ENCODE measurements at regions not wholly inside any gene's neighbourhood (a gene's known extent, or its start where the extent isn't known, plus 50 kb on each side); places are given as distances from the start of the nearest gene placed in this dataset.

- TF ChIP-seq EZH2 (IDR thresholded peaks at IDR 0.05; ENCODE audit: borderline replicate concordance, low read length), result no peak
- TF ChIP-seq, protein P1, sequence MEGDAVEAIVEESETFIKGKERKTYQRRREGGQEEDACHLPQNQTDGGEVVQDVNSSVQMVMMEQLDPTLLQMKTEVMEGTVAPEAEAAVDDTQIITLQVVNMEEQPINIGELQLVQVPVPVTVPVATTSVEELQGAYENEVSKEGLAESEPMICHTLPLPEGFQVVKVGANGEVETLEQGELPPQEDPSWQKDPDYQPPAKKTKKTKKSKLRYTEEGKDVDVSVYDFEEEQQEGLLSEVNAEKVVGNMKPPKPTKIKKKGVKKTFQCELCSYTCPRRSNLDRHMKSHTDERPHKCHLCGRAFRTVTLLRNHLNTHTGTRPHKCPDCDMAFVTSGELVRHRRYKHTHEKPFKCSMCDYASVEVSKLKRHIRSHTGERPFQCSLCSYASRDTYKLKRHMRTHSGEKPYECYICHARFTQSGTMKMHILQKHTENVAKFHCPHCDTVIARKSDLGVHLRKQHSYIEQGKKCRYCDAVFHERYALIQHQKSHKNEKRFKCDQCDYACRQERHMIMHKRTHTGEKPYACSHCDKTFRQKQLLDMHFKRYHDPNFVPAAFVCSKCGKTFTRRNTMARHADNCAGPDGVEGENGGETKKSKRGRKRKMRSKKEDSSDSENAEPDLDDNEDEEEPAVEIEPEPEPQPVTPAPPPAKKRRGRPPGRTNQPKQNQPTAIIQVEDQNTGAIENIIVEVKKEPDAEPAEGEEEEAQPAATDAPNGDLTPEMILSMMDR (IDR thresholded peaks at IDR 0.05; ENCODE audit: low read length), result no peak
Measured at GRCh38 chr9:107638521-107639310, 149.1 kb upstream of the KLF4 start.

Measured in OCI-LY1 (cell line).